ENCODE measurements at regions not wholly inside any gene's neighbourhood (a gene's known extent, or its start where the extent isn't known, plus 50 kb on each side); places are given as distances from the start of the nearest gene placed in this dataset.

GRCh38 chr20:48419173-48419572 is 408.6 kb downstream of the PREX1 start:
- Histone ChIP-seq H3K36me3 (ENCODE audit: low read depth) (no peaks in the 10 kb centered on the region), H3K4me1 (ENCODE audit: low read depth) (no peaks in the 10 kb centered on the region), H3K9me3 (no peaks in the 10 kb centered on the region), H3K4me3 (no peak overlapping the region)
- TF ChIP-seq CTCF (IDR thresholded peaks at IDR 0.05) = no peak
- DNase-seq (no peak), ATAC-seq (no peak)
- intact Hi-C loops (cut with DNase I, micrococcal nuclease) = no loop called here

- TF ChIP-seq CTCF (IDR thresholded peaks at IDR 0.05) = no peak
- H3K36me3 ChIP-seq (ENCODE audit: low read depth) = no peaks in the 10 kb centered on the region
- no peaks in the 10 kb centered on the region for H3K4me1 ChIP-seq (ENCODE audit: low read depth)
- DNase-seq (no peak), ATAC-seq (no peak)
- no peaks in the 10 kb centered on the region for H3K9me3 ChIP-seq
- intact Hi-C loops (cut with DNase I, micrococcal nuclease) = no loop called here
- H3K4me3 ChIP-seq = no peak overlapping the region
Measured at GRCh38 chr20:48416002-48416401, 411.8 kb downstream of the PREX1 start.

- Histone ChIP-seq H3K4me1 (ENCODE audit: low read depth) (no peaks in the 10 kb centered on the region), H3K36me3 (ENCODE audit: low read depth) (no peaks in the 10 kb centered on the region), H3K4me3 (no peak overlapping the region), H3K9me3 (no peaks in the 10 kb centered on the region)
- no peak for DNase-seq
- no peak for TF ChIP-seq CTCF (IDR thresholded peaks at IDR 0.05)
- no peak for ATAC-seq
- intact Hi-C loops (cut with DNase I, micrococcal nuclease) = no loop called here
Measured at GRCh38 chr20:48414786-48415185, 413.0 kb downstream of the PREX1 start.

GRCh38 chr20:48411919-48412522 is 415.8 kb downstream of the PREX1 start:
- H3K36me3 ChIP-seq (ENCODE audit: low read depth) = no peaks in the 10 kb centered on the region
- H3K4me3 ChIP-seq = no peak overlapping the region
- DNase-seq (no peak), ATAC-seq (no peak)
- TF ChIP-seq CTCF (IDR thresholded peaks at IDR 0.05) = no peak
- no peaks in the 10 kb centered on the region for H3K9me3 ChIP-seq
- H3K4me1 ChIP-seq (ENCODE audit: low read depth) = no peaks in the 10 kb centered on the region
- intact Hi-C loops (cut with DNase I, micrococcal nuclease) = no loop called here

- Histone ChIP-seq H3K9me3 (no peaks in the 10 kb centered on the region), H3K36me3 (ENCODE audit: low read depth) (no peaks in the 10 kb centered on the region), H3K4me3 (no peak overlapping the region), H3K4me1 (ENCODE audit: low read depth) (no peaks in the 10 kb centered on the region)
- TF ChIP-seq CTCF (IDR thresholded peaks at IDR 0.05) = no peak
- ATAC-seq (no peak), DNase-seq (no peak)
- intact Hi-C loops (cut with DNase I, micrococcal nuclease) = no loop called here
Measured at GRCh38 chr20:48411245-48411644, 416.6 kb downstream of the PREX1 start.

GRCh38 chr20:48409055-48409615 is 418.7 kb downstream of the PREX1 start:
- H3K4me3 ChIP-seq = no peak overlapping the region
- H3K36me3 ChIP-seq (ENCODE audit: low read depth) = no peaks in the 10 kb centered on the region
- no peak for ATAC-seq
- H3K9me3 ChIP-seq = no peaks in the 10 kb centered on the region
- intact Hi-C loops (cut with DNase I, micrococcal nuclease) = no loop called here
- no peak for TF ChIP-seq CTCF (IDR thresholded peaks at IDR 0.05)
- H3K4me1 ChIP-seq (ENCODE audit: low read depth) = no peaks in the 10 kb centered on the region
- DNase-seq = no peak
